ENCODE measurements at regions not wholly inside any gene's neighbourhood (a gene's known extent, or its start where the extent isn't known, plus 50 kb on each side); places are given as distances from the start of the nearest gene placed in this dataset.

GRCh38 chr2:220434385-220434784 lies 807.0 kb downstream of the SLC4A3 start:
- TF ChIP-seq POLR2A (IDR thresholded peaks at IDR 0.05), result no peak
- TF ChIP-seq CTCF (IDR thresholded peaks at IDR 0.05), result no peak
- no peak for TF ChIP-seq EP300 (IDR thresholded peaks at IDR 0.05)
- no peaks in the 10 kb centered on the region for H3K9me3 ChIP-seq
- no peaks in the 10 kb centered on the region for H3K36me3 ChIP-seq
- no peak overlapping the region for H3K27ac ChIP-seq
- 88 to 97% methylated on average over 2 of the region's 2 CpGs for whole genome bisulfite sequencing, 2 donors
- no peak overlapping the region for H3K4me3 ChIP-seq
- no peaks in the 10 kb centered on the region for H3K27me3 ChIP-seq
- H3K4me1 ChIP-seq, result no peaks in the 10 kb centered on the region
- DNase-seq (ENCODE audit: low spot score in 2 of 2), result no peak

GRCh38 chr2:220437938-220438337 lies 810.5 kb downstream of the SLC4A3 start:
- no peak for TF ChIP-seq CTCF (IDR thresholded peaks at IDR 0.05)
- TF ChIP-seq POLR2A (IDR thresholded peaks at IDR 0.05), result no peak
- TF ChIP-seq EP300 (IDR thresholded peaks at IDR 0.05), result no peak
- DNase-seq (ENCODE audit: low spot score in 2 of 2), result no peak
- H3K9me3 ChIP-seq, result no peaks in the 10 kb centered on the region
- no peaks in the 10 kb centered on the region for H3K4me1 ChIP-seq
- H3K36me3 ChIP-seq, result no peaks in the 10 kb centered on the region
- no peaks in the 10 kb centered on the region for H3K27me3 ChIP-seq
- 82 to 92% methylated on average over 2 of the region's 2 CpGs for WGBS, 2 donors
- H3K4me3 ChIP-seq, result no peak overlapping the region
- no peak overlapping the region for H3K27ac ChIP-seq

- TF ChIP-seq POLR2A (IDR thresholded peaks at IDR 0.05), result no peak
- TF ChIP-seq CTCF (IDR thresholded peaks at IDR 0.05), result no peak
- no peak for TF ChIP-seq EP300 (IDR thresholded peaks at IDR 0.05)
- no peak for DNase-seq (ENCODE audit: low spot score in 2 of 2)
- Histone ChIP-seq H3K9me3 (no peaks in the 10 kb centered on the region), H3K27ac (no peak overlapping the region), H3K36me3 (no peaks in the 10 kb centered on the region), H3K27me3 (no peaks in the 10 kb centered on the region), H3K4me3 (no peak overlapping the region), H3K4me1 (no peaks in the 10 kb centered on the region)
- 89 to 94% methylated on average over 2 of the region's 2 CpGs for WGBS, 2 donors
These were observed 813.3 kb downstream of the SLC4A3 start for GRCh38 chr2:220440731-220441130.

GRCh38 chr2:220441404-220441803 lies 814.0 kb downstream of the SLC4A3 start:
- H3K27ac ChIP-seq, result no peak overlapping the region
- TF ChIP-seq CTCF (IDR thresholded peaks at IDR 0.05), result no peak
- TF ChIP-seq EP300 (IDR thresholded peaks at IDR 0.05), result no peak
- TF ChIP-seq POLR2A (IDR thresholded peaks at IDR 0.05), result no peak
- WGBS, 2 donors, result 90% methylated on average over 3 of the region's 3 CpGs

GRCh38 chr2:220442012-220442411 lies 814.6 kb downstream of the SLC4A3 start:
- no peak for DNase-seq (ENCODE audit: low spot score in 2 of 2)
- no peaks in the 10 kb centered on the region for H3K27me3 ChIP-seq
- no peaks in the 10 kb centered on the region for H3K36me3 ChIP-seq
- 88 to 89% methylated on average over 3 of the region's 3 CpGs for WGBS, 2 donors
- H3K4me3 ChIP-seq, result no peak overlapping the region
- H3K4me1 ChIP-seq, result no peaks in the 10 kb centered on the region
- H3K9me3 ChIP-seq, result no peaks in the 10 kb centered on the region
- TF ChIP-seq EP300 (IDR thresholded peaks at IDR 0.05) (no peak), CTCF (IDR thresholded peaks at IDR 0.05) (no peak), POLR2A (IDR thresholded peaks at IDR 0.05) (no peak)
- H3K27ac ChIP-seq, result no peak overlapping the region

More at GRCh38 chr2:220441404-220441803, 814.0 kb downstream of the SLC4A3 start:
- no peak for DNase-seq (ENCODE audit: low spot score in 2 of 2)
- Histone ChIP-seq H3K4me1 (no peaks in the 10 kb centered on the region), H3K27me3 (no peaks in the 10 kb centered on the region), H3K36me3 (no peaks in the 10 kb centered on the region), H3K4me3 (no peak overlapping the region), H3K9me3 (no peaks in the 10 kb centered on the region)
